Keratinocyte (primary cell): ENCODE measurements at regions not wholly inside any gene's neighbourhood (a gene's known extent, or its start where the extent isn't known, plus 50 kb on each side); places are given as distances from the start of the nearest gene placed in this dataset.
"Not testable (repeated sequence)": the region's sequence is repeated elsewhere in the genome, so short reads cannot be mapped to it uniquely, and the experiment has no call there.

ENCODE experiments used
- DNase-seq: peaks from one replicate; pipeline ENCODE4 v3.0.0-alpha.2; 2011; ENCODE audit warnings: low read depth, missing footprints, low spot score
- FAIRE-seq: peaks from 2 replicates; lab custom pipeline; 2011; peaks lifted over from hg19 to GRCh38; lab: Jason Lieb, UNC
- H2AFZ ChIP-seq: 2 replicates; pipeline ENCODE4 v1.6.0; 2012; ENCODE audit warnings: low read length, control low read depth, inconsistent platforms; ENCODE audit not compliant: control insufficient read depth
- H3K27ac ChIP-seq: 2 replicates; pipeline ENCODE4 v1.5.1; 2011; ENCODE audit warnings: low read length; ENCODE audit not compliant: control insufficient read depth, insufficient read depth
- H3K27me3 ChIP-seq: 3 replicates; pipeline ENCODE4 v1.6.0; 2011; ENCODE audit warnings: low read length; ENCODE audit not compliant: control insufficient read depth, insufficient read depth; ENCODE audit errors: extremely low read depth
- H3K36me3 ChIP-seq, 2 experiments: 2 replicates in 1 of 2; 3 replicates in 1 of 2; pipeline ENCODE4 v1.5.1; 2011; ENCODE audit warnings: low read length in 2 of 2, mild to moderate bottlenecking in 1 of 2; ENCODE audit not compliant: control insufficient read depth in 2 of 2, insufficient read depth in 2 of 2; ENCODE audit errors: extremely low read depth in 1 of 2
- H3K4me1 ChIP-seq: 3 replicates; pipeline ENCODE4 v1.5.1; 2011; ENCODE audit warnings: low read length; ENCODE audit not compliant: control insufficient read depth, insufficient read depth; ENCODE audit errors: extremely low read depth
- H3K4me2 ChIP-seq: 3 replicates; pipeline ENCODE4 v1.6.0; 2011; ENCODE audit warnings: low read depth, low read length; ENCODE audit not compliant: control insufficient read depth, insufficient read depth; ENCODE audit errors: extremely low read depth
- H3K4me3 ChIP-seq, 3 experiments: fragments of 200-600 bp in 1 of 3; sonication (generic) in 1 of 3; 2 replicates in 2 of 3; 3 replicates in 1 of 3; pipeline ENCODE4 v1.5.1; 2011 to 2016; ENCODE audit warnings: low read length in 3 of 3, mild to moderate bottlenecking in 3 of 3, control low read depth in 2 of 3, inconsistent platforms in 1 of 3, low read depth in 1 of 3, mixed read lengths in 1 of 3, mixed run types in 1 of 3, moderate library complexity in 1 of 3; ENCODE audit not compliant: control insufficient read depth in 2 of 3, insufficient read depth in 2 of 3; ENCODE audit errors: extremely low read depth in 1 of 3
- H3K79me2 ChIP-seq: 2 replicates; pipeline ENCODE4 v1.6.0; 2012; ENCODE audit warnings: low read length; ENCODE audit not compliant: control insufficient read depth, insufficient read depth
- H3K9ac ChIP-seq: 3 replicates; pipeline ENCODE4 v1.6.0; 2011; ENCODE audit warnings: low read length; ENCODE audit not compliant: control insufficient read depth, insufficient read depth; ENCODE audit errors: extremely low read depth
- H3K9me1 ChIP-seq: 3 replicates; pipeline ENCODE4 v1.6.0; 2011; ENCODE audit warnings: low read length; ENCODE audit not compliant: control insufficient read depth, insufficient read depth; ENCODE audit errors: extremely low read depth
- H3K9me3 ChIP-seq: 2 replicates; pipeline ENCODE4 v1.5.1; 2012; ENCODE audit warnings: low read depth, low read length; ENCODE audit not compliant: control insufficient read depth
- H4K20me1 ChIP-seq: 3 replicates; pipeline ENCODE4 v1.6.0; 2011; ENCODE audit warnings: low read length; ENCODE audit not compliant: control insufficient read depth, insufficient read depth; ENCODE audit errors: extremely low read depth
- dilution Hi-C: fragments of 300-500 bp; cut with MboI; formaldehyde crosslinking; loops from one replicate; pipeline ENCODE4 v1.7.0; 2020; ENCODE audit warnings: low sequenced_read_pairs; ENCODE audit not compliant: extremely low pct_ligation_motif_present

GRCh38 chr15:20207607-20208006 is 334.0 kb downstream of the GOLGA6L6 start:
- FAIRE-seq, H3K9me3 ChIP-seq, H3K9ac ChIP-seq, H3K36me3 ChIP-seq, DNase-seq, H3K79me2 ChIP-seq, H3K27me3 ChIP-seq, H3K4me1 ChIP-seq, dilution Hi-C loops, H2AFZ ChIP-seq, H3K4me3 ChIP-seq, H3K27ac ChIP-seq, H3K4me2 ChIP-seq, H3K9me1 ChIP-seq, H4K20me1 ChIP-seq: not testable (repeated sequence)

- H3K27ac ChIP-seq, H3K9ac ChIP-seq, dilution Hi-C loops, H4K20me1 ChIP-seq, H3K4me3 ChIP-seq, H3K9me1 ChIP-seq, H3K36me3 ChIP-seq, H2AFZ ChIP-seq, DNase-seq, H3K79me2 ChIP-seq, H3K4me2 ChIP-seq, H3K4me1 ChIP-seq, FAIRE-seq, H3K9me3 ChIP-seq, H3K27me3 ChIP-seq: not testable (repeated sequence)
These were observed 334.4 kb downstream of the GOLGA6L6 start for GRCh38 chr15:20207198-20207597.

- H4K20me1 ChIP-seq, H3K4me3 ChIP-seq, H2AFZ ChIP-seq, H3K9me1 ChIP-seq, DNase-seq, H3K27ac ChIP-seq, H3K79me2 ChIP-seq, H3K4me2 ChIP-seq, H3K27me3 ChIP-seq, H3K36me3 ChIP-seq, H3K9ac ChIP-seq, H3K9me3 ChIP-seq, dilution Hi-C loops, FAIRE-seq, H3K4me1 ChIP-seq: not testable (repeated sequence)
These were observed 337.3 kb downstream of the GOLGA6L6 start for GRCh38 chr15:20204177-20204866.

DNA sequence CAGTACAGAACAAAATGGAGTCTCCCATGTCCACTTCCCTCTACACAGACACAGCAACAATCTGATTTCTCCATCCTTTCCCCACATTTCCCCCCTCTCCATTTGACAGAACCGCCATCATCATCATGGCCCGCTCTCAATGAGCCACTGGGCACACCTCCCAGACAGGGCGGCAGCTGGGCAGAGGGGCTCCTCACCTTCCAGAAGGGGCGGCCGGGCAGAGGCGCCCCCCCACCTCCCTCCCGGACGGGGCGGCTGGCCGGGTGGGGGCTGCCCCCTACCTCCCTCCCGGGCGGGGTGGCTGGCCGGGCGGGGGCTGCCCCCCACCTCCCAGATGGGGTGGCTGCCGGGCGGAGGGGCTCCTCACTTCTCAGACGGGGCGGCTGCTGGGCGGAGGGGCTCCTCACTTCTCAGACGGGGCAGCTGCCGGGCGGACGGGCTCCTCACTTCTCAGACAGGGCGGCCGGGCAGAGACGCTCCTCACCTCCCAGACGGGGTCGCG is 337.9 kb downstream of the GOLGA6L6 start:
- H3K9me3 ChIP-seq: not testable (repeated sequence)

DNA sequence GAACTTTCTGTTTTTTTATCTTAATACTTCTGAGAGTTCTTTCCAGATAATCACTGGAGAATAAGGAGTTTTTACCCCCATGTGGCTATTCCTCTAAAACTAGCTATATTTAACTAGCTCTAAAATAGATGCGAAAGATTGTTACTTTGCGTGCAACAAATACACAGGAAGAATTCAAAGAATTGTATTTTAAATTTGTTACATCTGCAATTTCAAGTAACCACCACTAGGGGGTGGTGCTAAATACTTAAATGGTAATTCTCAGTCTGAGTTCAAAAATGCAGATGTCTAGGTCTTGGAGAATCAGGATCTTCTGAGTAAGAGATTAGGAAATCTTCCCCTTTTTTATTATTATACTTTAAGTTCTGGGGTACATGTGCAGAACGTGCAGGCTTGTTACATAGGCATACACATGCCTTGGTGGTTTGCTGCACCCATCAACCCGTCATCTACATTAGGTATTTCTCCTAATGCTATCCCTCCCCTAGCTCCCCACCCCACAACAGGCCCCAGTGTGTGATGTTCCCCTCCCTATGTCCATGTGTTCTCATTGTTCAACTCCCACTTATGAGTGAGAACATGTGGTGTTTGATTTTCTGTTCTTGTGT is 346.9 kb downstream of the GOLGA6L6 start:
- H3K9me1 ChIP-seq, H3K4me2 ChIP-seq, H3K27me3 ChIP-seq, FAIRE-seq, DNase-seq, H3K4me3 ChIP-seq, H3K4me1 ChIP-seq, H3K36me3 ChIP-seq, H2AFZ ChIP-seq, H3K79me2 ChIP-seq, H3K9ac ChIP-seq, dilution Hi-C loops, H3K27ac ChIP-seq, H3K9me3 ChIP-seq, H4K20me1 ChIP-seq: not testable (repeated sequence)

More for the DNA sequence above, 337.9 kb downstream of the GOLGA6L6 start:
- H3K4me3 ChIP-seq, H3K9me1 ChIP-seq, H3K27ac ChIP-seq, dilution Hi-C loops, H2AFZ ChIP-seq, FAIRE-seq, H3K4me2 ChIP-seq, H3K4me1 ChIP-seq, H3K9ac ChIP-seq, H3K36me3 ChIP-seq, DNase-seq, H3K27me3 ChIP-seq, H4K20me1 ChIP-seq, H3K79me2 ChIP-seq: not testable (repeated sequence)
